Naive B cell (primary cell): ENCODE measurements at regions not wholly inside any gene's neighbourhood (a gene's known extent, or its start where the extent isn't known, plus 50 kb on each side); places are given as distances from the start of the nearest gene placed in this dataset.
"Not testable (repeated sequence)": the region's sequence is repeated elsewhere in the genome, so short reads cannot be mapped to it uniquely, and the experiment has no call there.

Experiments
- ATAC-seq, 2 donors: fragments of 150-1000 bp; cut with Tn5 transposase; 2 replicates each; pipeline ENCODE4 v1.10.0; 2021; ENCODE audit warnings: low read depth in 2 of 2, mild to moderate bottlenecking in 2 of 2, moderate library complexity in 2 of 2
- DNase-seq: peaks from one replicate; pipeline ENCODE4 v3.0.0; 2022
- H3K27ac Mint-ChIP-seq, 6 donors: one replicate each; pipeline ENCODE4 v1.8.0; 2020 to 2022; ENCODE audit warnings: mild to moderate bottlenecking in 6 of 6, mixed read lengths in 6 of 6, moderate library complexity in 5 of 6, inconsistent platforms in 2 of 6
- H3K27me3 Mint-ChIP-seq, 3 donors: one replicate each; pipeline ENCODE4 v1.8.0; 2021 to 2022; ENCODE audit warnings: mixed read lengths in 3 of 3, mild to moderate bottlenecking in 1 of 3
- H3K36me3 Mint-ChIP-seq, 2 donors: one replicate each; pipeline ENCODE4 v1.8.0; 2020 to 2022; ENCODE audit warnings: mixed read lengths in 2 of 2, inconsistent platforms in 1 of 2, mild to moderate bottlenecking in 1 of 2
- H3K4me1 Mint-ChIP-seq, 3 donors: one replicate each; pipeline ENCODE4 v1.8.0; 2020 to 2022; ENCODE audit warnings: mixed read lengths in 3 of 3, inconsistent platforms in 1 of 3, mild to moderate bottlenecking in 1 of 3, moderate library complexity in 1 of 3
- H3K4me3 Mint-ChIP-seq, 8 donors: one replicate each; pipeline ENCODE4 v1.8.0; 2020 to 2022; ENCODE audit warnings: mild to moderate bottlenecking in 8 of 8, mixed read lengths in 8 of 8, moderate library complexity in 8 of 8, inconsistent platforms in 2 of 8
- H3K9me3 Mint-ChIP-seq, 7 donors: one replicate each; pipeline ENCODE4 v1.8.0; 2020 to 2022; ENCODE audit warnings: mixed read lengths in 7 of 7, mild to moderate bottlenecking in 5 of 7, inconsistent platforms in 2 of 7, moderate library complexity in 1 of 7

DNA sequence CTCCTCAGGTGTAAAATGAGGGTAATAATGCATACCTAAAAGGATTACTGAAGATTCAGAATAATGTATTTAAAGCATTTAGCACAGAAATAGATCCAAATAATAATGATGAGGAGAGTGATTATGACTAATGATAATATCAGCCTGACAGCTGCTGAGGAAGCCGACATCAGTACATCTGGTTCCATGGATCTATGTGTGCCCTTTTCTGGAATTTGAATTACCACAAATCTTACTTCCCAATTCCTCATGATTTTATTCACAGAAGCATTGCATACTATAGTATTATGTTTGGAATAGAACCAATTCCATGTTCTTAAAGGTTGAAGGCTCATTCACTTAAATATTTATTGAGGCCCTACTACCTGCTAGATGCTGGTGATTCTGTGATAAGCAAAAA is 248.9 kb upstream of the THUMPD2 start:
- peaks cover 0 to 6% (median 4%) of the 10 kb centered on the region in 3 donors for H3K4me1 Mint-ChIP-seq
- H3K27me3 Mint-ChIP-seq, result no peaks in the 10 kb centered on the region
- no peaks in the 10 kb centered on the region for H3K36me3 Mint-ChIP-seq
- no peak overlapping the region for H3K27ac Mint-ChIP-seq
- H3K9me3 Mint-ChIP-seq, result peaks cover 0 to 18% (median 3%) of the 10 kb centered on the region in 7 donors
- H3K4me3 Mint-ChIP-seq, result no peak overlapping the region
- DNase-seq (no peak), ATAC-seq (no peak)

- DNase-seq, H3K4me3 Mint-ChIP-seq, H3K36me3 Mint-ChIP-seq, ATAC-seq, H3K4me1 Mint-ChIP-seq, H3K27me3 Mint-ChIP-seq, H3K27ac Mint-ChIP-seq: not testable (repeated sequence)
- H3K9me3 Mint-ChIP-seq, result peaks cover 7 to 41% (median 19%) of the 10 kb centered on the region in 7 donors
These were observed 246.2 kb upstream of the THUMPD2 start for GRCh38 chr2:40025276-40025675.

GRCh38 chr2:40020997-40021396 is 241.9 kb upstream of the THUMPD2 start:
- Mint-ChIP-seq H3K36me3 (peaks cover 6 to 13% of the 10 kb centered on the region in 2 donors), H3K27ac (no peak overlapping the region), H3K27me3 (no peaks in the 10 kb centered on the region), H3K9me3 (peaks cover 11 to 50% (median 25%) of the 10 kb centered on the region in 7 donors), H3K4me3 (no peak overlapping the region), H3K4me1 (no peaks in the 10 kb centered on the region)
- ATAC-seq (no peak), DNase-seq (no peak)

DNA sequence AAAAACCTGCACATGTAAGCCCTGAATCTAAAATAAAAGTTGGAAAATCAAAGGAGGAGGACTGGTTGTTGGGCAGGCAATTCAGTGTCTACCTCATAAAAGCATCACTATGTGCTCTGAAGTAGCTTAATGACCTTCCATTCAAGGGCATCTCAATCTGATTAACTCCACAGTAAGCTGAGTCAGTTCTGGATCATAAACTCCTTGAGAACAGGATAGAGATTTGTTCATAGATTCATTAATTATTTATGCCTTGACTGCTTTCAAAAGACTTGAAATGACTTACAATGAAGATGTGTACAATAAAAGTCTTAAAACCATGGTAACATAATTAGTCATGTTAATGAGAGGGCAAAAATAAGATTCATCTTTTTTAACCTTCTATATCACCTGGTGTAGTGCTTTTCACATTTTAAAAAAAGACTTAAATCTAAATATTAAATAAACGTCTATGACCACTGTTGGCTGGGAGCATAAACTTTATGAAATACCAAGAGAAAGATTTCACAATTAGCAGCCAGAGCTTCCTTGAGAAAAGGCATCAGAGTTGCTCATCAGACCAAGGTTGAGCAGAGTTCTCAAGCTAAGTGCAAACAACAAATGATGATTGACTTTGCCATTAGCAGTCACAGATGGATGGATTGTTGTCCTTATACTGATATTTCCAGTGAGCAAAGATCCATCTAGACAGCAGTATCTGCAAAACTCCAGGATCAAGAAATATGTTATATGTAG is 237.3 kb upstream of the THUMPD2 start:
- Mint-ChIP-seq H3K27me3 (no peaks in the 10 kb centered on the region), H3K4me3 (no peak overlapping the region), H3K36me3 (peaks cover 6 to 18% of the 10 kb centered on the region in 2 donors), H3K9me3 (peaks cover 10 to 26% (median 18%) of the 10 kb centered on the region in 7 donors), H3K4me1 (no peaks in the 10 kb centered on the region), H3K27ac (no peak overlapping the region)
- DNase-seq (no peak), ATAC-seq (no peak)

- not testable (repeated sequence) for H3K36me3 Mint-ChIP-seq, H3K27me3 Mint-ChIP-seq, H3K9me3 Mint-ChIP-seq, H3K4me1 Mint-ChIP-seq, DNase-seq, H3K27ac Mint-ChIP-seq, H3K4me3 Mint-ChIP-seq, ATAC-seq
These were observed 234.9 kb upstream of the THUMPD2 start for GRCh38 chr2:40013962-40014361.

GRCh38 chr2:40004336-40004735 is 225.3 kb upstream of the THUMPD2 start:
- no peaks in the 10 kb centered on the region for H3K4me1 Mint-ChIP-seq
- ATAC-seq, result no peak

DNA sequence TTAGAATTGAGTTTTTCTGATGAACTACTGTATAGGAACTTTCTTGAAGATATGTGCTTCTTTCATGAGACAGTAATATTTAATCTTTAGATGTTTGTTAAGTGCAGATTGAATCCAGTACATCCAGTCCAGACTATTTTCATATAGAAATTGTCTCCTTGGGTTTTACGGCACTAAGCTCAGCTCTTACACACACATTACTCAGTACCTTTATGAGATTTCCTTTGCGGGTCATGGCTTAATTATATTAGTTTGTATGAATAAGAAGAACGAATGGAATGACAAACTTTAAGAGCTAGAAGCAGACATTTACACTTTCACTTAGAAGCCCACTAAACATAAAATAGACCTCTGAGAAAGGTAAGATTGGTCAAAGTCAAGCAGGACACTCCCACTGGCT is 223.3 kb upstream of the THUMPD2 start:
- H3K4me3 Mint-ChIP-seq, result no peak overlapping the region
- DNase-seq (no peak), ATAC-seq (no peak)
- no peaks in the 10 kb centered on the region for H3K4me1 Mint-ChIP-seq
- H3K9me3 Mint-ChIP-seq, result no peaks in the 10 kb centered on the region
- H3K36me3 Mint-ChIP-seq, result no peaks in the 10 kb centered on the region
- H3K27ac Mint-ChIP-seq, result no peak overlapping the region
- H3K27me3 Mint-ChIP-seq, result no peaks in the 10 kb centered on the region

More at GRCh38 chr2:40004336-40004735, 225.3 kb upstream of the THUMPD2 start:
- Mint-ChIP-seq H3K4me3 (no peak overlapping the region), H3K36me3 (no peaks in the 10 kb centered on the region), H3K27ac (no peak overlapping the region), H3K9me3 (peaks cover 0 to 4% (median 0%) of the 10 kb centered on the region in 7 donors), H3K27me3 (no peaks in the 10 kb centered on the region)
- DNase-seq, result no peak

GRCh38 chr2:39999864-40000263 is 220.8 kb upstream of the THUMPD2 start:
- H3K36me3 Mint-ChIP-seq, result no peaks in the 10 kb centered on the region
- no peaks in the 10 kb centered on the region for H3K27me3 Mint-ChIP-seq
- ATAC-seq (no peak), DNase-seq (no peak)
- no peak overlapping the region for H3K27ac Mint-ChIP-seq
- no peak overlapping the region for H3K4me3 Mint-ChIP-seq
- H3K9me3 Mint-ChIP-seq, result no peaks in the 10 kb centered on the region
- H3K4me1 Mint-ChIP-seq, result no peaks in the 10 kb centered on the region

- ATAC-seq, result no peak
- Mint-ChIP-seq H3K4me3 (no peak overlapping the region), H3K9me3 (no peaks in the 10 kb centered on the region), H3K36me3 (no peaks in the 10 kb centered on the region), H3K4me1 (no peaks in the 10 kb centered on the region), H3K27me3 (no peaks in the 10 kb centered on the region), H3K27ac (no peak overlapping the region)
- DNase-seq, result no peak
These were observed 219.6 kb upstream of the THUMPD2 start for GRCh38 chr2:39998617-39999016.

- Mint-ChIP-seq H3K27me3 (no peaks in the 10 kb centered on the region), H3K4me1 (no peaks in the 10 kb centered on the region), H3K4me3 (no peak overlapping the region), H3K36me3 (no peaks in the 10 kb centered on the region), H3K27ac (no peak overlapping the region), H3K9me3 (no peaks in the 10 kb centered on the region)
- DNase-seq, result no peak
- no peak for ATAC-seq
These were observed 217.6 kb upstream of the THUMPD2 start for GRCh38 chr2:39996653-39997080.

DNA sequence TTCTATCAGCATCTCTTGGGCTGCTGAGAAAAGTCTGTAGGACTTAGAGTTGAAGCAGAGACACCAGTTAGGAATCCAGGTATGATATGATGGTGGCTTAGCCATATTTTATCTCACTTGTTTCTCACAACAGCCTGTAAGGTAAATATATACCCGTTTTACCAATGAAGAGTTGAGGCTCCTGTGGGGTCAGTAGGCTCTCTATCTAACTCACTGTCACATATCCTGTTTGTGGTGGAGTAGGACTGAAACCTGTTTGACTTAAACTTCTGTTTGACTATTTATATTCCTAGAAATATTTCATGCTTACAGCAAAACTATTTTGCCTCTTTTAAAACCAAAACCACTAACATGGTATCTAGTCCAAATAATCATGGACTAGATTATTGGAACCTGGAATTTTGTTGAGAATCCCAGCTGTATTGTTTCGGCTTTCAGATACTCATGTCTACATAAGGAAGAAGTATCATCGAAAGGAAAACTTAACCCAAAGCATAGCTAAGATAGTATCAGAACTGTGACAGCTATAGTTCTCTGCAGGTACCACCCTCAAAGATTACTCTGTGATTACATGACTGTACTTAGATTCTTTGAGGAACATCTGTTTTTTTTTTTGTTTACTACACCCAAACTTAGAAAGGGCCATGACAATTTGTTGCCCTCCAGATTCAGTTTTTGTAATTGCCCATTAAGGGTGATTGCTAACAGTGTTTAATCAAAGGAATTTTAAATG is 216.1 kb upstream of the THUMPD2 start:
- no peaks in the 10 kb centered on the region for H3K27me3 Mint-ChIP-seq

DNA sequence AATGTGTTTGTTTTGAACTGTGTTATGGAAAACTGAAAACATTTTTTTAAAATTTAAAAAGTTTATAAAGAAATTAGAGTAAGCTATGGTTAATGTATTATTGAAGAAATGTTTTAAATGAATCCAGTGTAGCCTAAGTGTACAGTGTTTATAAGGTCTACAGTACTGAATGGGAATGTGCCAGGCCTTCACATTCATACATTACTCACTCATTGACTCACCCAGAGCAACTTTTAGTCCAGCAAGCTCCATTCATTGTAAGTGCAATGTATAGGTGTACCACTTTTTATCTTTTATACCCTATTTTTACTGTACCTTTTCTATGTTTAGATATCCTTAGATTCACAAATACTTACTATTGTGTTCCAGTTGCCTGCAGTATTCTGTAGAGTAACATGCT is 215.1 kb upstream of the THUMPD2 start:
- DNase-seq (no peak), ATAC-seq (no peak)
- Mint-ChIP-seq H3K9me3 (no peaks in the 10 kb centered on the region), H3K36me3 (no peaks in the 10 kb centered on the region), H3K4me3 (no peak overlapping the region), H3K27ac (no peak overlapping the region), H3K4me1 (no peaks in the 10 kb centered on the region), H3K27me3 (no peaks in the 10 kb centered on the region)

More for the DNA sequence above, 216.1 kb upstream of the THUMPD2 start:
- Mint-ChIP-seq H3K4me3 (no peak overlapping the region), H3K4me1 (no peaks in the 10 kb centered on the region), H3K36me3 (no peaks in the 10 kb centered on the region), H3K9me3 (no peaks in the 10 kb centered on the region), H3K27ac (no peak overlapping the region)
- no peak for ATAC-seq
- DNase-seq, result no peak

DNA sequence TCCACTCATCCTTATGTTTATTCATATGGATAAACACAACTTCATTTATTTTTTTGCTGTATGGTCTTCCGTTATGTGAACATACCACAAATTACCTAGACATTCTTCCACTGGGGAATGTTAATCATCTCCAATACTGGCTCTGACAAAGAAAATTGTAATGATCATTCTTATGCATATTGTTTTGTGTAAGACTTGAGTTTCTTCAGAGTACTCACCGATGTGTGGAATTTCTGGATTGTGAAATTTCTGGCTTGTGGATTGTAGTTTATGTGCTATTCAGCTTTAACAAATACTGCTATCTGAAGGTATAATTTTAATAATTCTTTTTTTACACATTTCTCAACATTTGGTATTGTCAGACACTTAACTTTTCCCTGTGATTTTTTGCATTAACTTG is 212.2 kb upstream of the THUMPD2 start:
- H3K36me3 Mint-ChIP-seq, result no peaks in the 10 kb centered on the region
- no peak for ATAC-seq
- no peak overlapping the region for H3K4me3 Mint-ChIP-seq
- no peaks in the 10 kb centered on the region for H3K4me1 Mint-ChIP-seq
- peaks cover 0 to 5% (median 0%) of the 10 kb centered on the region in 7 donors for H3K9me3 Mint-ChIP-seq
- H3K27me3 Mint-ChIP-seq, result no peaks in the 10 kb centered on the region
- no peak for DNase-seq
- H3K27ac Mint-ChIP-seq, result no peak overlapping the region

DNA sequence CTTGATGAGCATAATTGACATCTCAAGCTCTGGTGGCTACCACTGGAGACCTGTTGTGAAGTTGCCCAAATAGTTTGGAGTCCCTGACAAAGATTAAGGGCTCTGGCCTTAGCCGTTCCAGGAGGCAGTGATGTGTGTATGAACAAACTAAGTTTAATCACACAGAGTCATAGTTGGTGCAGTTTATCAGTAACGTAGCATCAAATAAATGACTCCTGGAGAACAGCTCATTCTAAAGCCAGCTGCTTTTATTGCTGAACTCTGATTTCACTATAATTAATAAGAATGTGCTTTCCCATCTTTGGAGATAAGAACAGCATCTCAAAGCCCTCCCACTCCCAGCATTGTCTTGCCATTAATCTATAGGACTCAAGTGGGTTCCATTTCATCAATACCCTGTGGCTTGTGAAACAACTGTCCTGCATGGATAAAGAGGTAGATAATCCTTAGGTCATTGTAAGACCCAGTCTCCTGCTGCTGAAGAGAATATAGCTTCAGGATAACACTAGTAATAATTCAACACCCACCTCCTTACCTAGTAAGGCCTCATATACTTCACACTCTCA is 211.4 kb upstream of the THUMPD2 start:
- no peak for ATAC-seq
- Mint-ChIP-seq H3K4me3 (no peak overlapping the region), H3K4me1 (no peaks in the 10 kb centered on the region), H3K9me3 (peaks cover 0 to 10% (median 0%) of the 10 kb centered on the region in 7 donors), H3K27ac (no peak overlapping the region), H3K36me3 (no peaks in the 10 kb centered on the region), H3K27me3 (no peaks in the 10 kb centered on the region)
- no peak for DNase-seq
